Keratinocyte (primary cell): ENCODE measurements at regions not wholly inside any gene's neighbourhood (a gene's known extent, or its start where the extent isn't known, plus 50 kb on each side); places are given as distances from the start of the nearest gene placed in this dataset.

Experiments
- DNase-seq: peaks from one replicate; pipeline ENCODE4 v3.0.0-alpha.2; 2011; ENCODE audit warnings: low read depth, missing footprints, low spot score
- FAIRE-seq: peaks from 2 replicates; lab custom pipeline; 2011; peaks lifted over from hg19 to GRCh38; lab: Jason Lieb, UNC
- H2AFZ ChIP-seq: 2 replicates; pipeline ENCODE4 v1.6.0; 2012; ENCODE audit warnings: low read length, control low read depth, inconsistent platforms; ENCODE audit not compliant: control insufficient read depth
- H3K27ac ChIP-seq: 2 replicates; pipeline ENCODE4 v1.5.1; 2011; ENCODE audit warnings: low read length; ENCODE audit not compliant: control insufficient read depth, insufficient read depth
- H3K27me3 ChIP-seq: 3 replicates; pipeline ENCODE4 v1.6.0; 2011; ENCODE audit warnings: low read length; ENCODE audit not compliant: control insufficient read depth, insufficient read depth; ENCODE audit errors: extremely low read depth
- H3K36me3 ChIP-seq, 2 experiments: 2 replicates in 1 of 2; 3 replicates in 1 of 2; pipeline ENCODE4 v1.5.1; 2011; ENCODE audit warnings: low read length in 2 of 2, mild to moderate bottlenecking in 1 of 2; ENCODE audit not compliant: control insufficient read depth in 2 of 2, insufficient read depth in 2 of 2; ENCODE audit errors: extremely low read depth in 1 of 2
- H3K4me1 ChIP-seq: 3 replicates; pipeline ENCODE4 v1.5.1; 2011; ENCODE audit warnings: low read length; ENCODE audit not compliant: control insufficient read depth, insufficient read depth; ENCODE audit errors: extremely low read depth
- H3K4me2 ChIP-seq: 3 replicates; pipeline ENCODE4 v1.6.0; 2011; ENCODE audit warnings: low read depth, low read length; ENCODE audit not compliant: control insufficient read depth, insufficient read depth; ENCODE audit errors: extremely low read depth
- H3K4me3 ChIP-seq, 3 experiments: fragments of 200-600 bp in 1 of 3; sonication (generic) in 1 of 3; 2 replicates in 2 of 3; 3 replicates in 1 of 3; pipeline ENCODE4 v1.5.1; 2011 to 2016; ENCODE audit warnings: low read length in 3 of 3, mild to moderate bottlenecking in 3 of 3, control low read depth in 2 of 3, inconsistent platforms in 1 of 3, low read depth in 1 of 3, mixed read lengths in 1 of 3, mixed run types in 1 of 3, moderate library complexity in 1 of 3; ENCODE audit not compliant: control insufficient read depth in 2 of 3, insufficient read depth in 2 of 3; ENCODE audit errors: extremely low read depth in 1 of 3
- H3K79me2 ChIP-seq: 2 replicates; pipeline ENCODE4 v1.6.0; 2012; ENCODE audit warnings: low read length; ENCODE audit not compliant: control insufficient read depth, insufficient read depth
- H3K9ac ChIP-seq: 3 replicates; pipeline ENCODE4 v1.6.0; 2011; ENCODE audit warnings: low read length; ENCODE audit not compliant: control insufficient read depth, insufficient read depth; ENCODE audit errors: extremely low read depth
- H3K9me1 ChIP-seq: 3 replicates; pipeline ENCODE4 v1.6.0; 2011; ENCODE audit warnings: low read length; ENCODE audit not compliant: control insufficient read depth, insufficient read depth; ENCODE audit errors: extremely low read depth
- H3K9me3 ChIP-seq: 2 replicates; pipeline ENCODE4 v1.5.1; 2012; ENCODE audit warnings: low read depth, low read length; ENCODE audit not compliant: control insufficient read depth
- H4K20me1 ChIP-seq: 3 replicates; pipeline ENCODE4 v1.6.0; 2011; ENCODE audit warnings: low read length; ENCODE audit not compliant: control insufficient read depth, insufficient read depth; ENCODE audit errors: extremely low read depth
- CTCF ChIP-seq, 3 experiments: IDR thresholded peaks in 1 of 3; conservative IDR thresholded peaks in 1 of 3; optimal IDR thresholded peaks in 1 of 3; 2 replicates in 2 of 3; 3 replicates in 1 of 3; pipeline versions ENCODE3 to v1.5.1; 2011; ENCODE audit warnings: low read length in 3 of 3, mild to moderate bottlenecking in 3 of 3, moderate library complexity in 2 of 3, control low read depth in 1 of 3, inconsistent platforms in 1 of 3; ENCODE audit not compliant: insufficient read depth in 2 of 3; ENCODE audit errors: extremely low read depth in 1 of 3
- EZH2 ChIP-seq: IDR thresholded peaks from one replicate; pipeline ENCODE4 v1.6.1; 2012; ENCODE audit warnings: inconsistent platforms, mild to moderate bottlenecking, low read length, moderate library complexity
- dilution Hi-C: fragments of 300-500 bp; cut with MboI; formaldehyde crosslinking; loops from one replicate; pipeline ENCODE4 v1.7.0; 2020; ENCODE audit warnings: low sequenced_read_pairs; ENCODE audit not compliant: extremely low pct_ligation_motif_present

- H3K79me2 ChIP-seq, result no peaks in the 10 kb centered on the region
- dilution Hi-C loops, result no loop called here
- TF ChIP-seq EZH2 (no peak), CTCF (optimal IDR thresholded peaks at IDR 0.05 in 1 of 3, IDR thresholded peaks at IDR 0.05 in 1 of 3, conservative IDR thresholded peaks at IDR 0.05 in 1 of 3; ENCODE audit: extremely low read depth in 1 of 3, insufficient read depth in 2 of 3, low read length in 3 of 3) (no peak)
- H3K27me3 ChIP-seq, result no peaks in the 10 kb centered on the region
- no peaks in the 10 kb centered on the region for H3K4me1 ChIP-seq
- H3K36me3 ChIP-seq, result no peaks in the 10 kb centered on the region
- DNase-seq (no peak), FAIRE-seq (no peak)
- H3K4me2 ChIP-seq, result no peak overlapping the region
- H4K20me1 ChIP-seq, result no peaks in the 10 kb centered on the region
- H2AFZ ChIP-seq, result no peak overlapping the region
- H3K4me3 ChIP-seq, result no peak overlapping the region
- H3K9me1 ChIP-seq, result no peaks in the 10 kb centered on the region
- H3K9ac ChIP-seq, result no peak overlapping the region
- H3K27ac ChIP-seq, result no peak overlapping the region
- no peaks in the 10 kb centered on the region for H3K9me3 ChIP-seq
Measured at GRCh38 chr4:18937080-18937479, 915.5 kb upstream of the LCORL start.

DNA sequence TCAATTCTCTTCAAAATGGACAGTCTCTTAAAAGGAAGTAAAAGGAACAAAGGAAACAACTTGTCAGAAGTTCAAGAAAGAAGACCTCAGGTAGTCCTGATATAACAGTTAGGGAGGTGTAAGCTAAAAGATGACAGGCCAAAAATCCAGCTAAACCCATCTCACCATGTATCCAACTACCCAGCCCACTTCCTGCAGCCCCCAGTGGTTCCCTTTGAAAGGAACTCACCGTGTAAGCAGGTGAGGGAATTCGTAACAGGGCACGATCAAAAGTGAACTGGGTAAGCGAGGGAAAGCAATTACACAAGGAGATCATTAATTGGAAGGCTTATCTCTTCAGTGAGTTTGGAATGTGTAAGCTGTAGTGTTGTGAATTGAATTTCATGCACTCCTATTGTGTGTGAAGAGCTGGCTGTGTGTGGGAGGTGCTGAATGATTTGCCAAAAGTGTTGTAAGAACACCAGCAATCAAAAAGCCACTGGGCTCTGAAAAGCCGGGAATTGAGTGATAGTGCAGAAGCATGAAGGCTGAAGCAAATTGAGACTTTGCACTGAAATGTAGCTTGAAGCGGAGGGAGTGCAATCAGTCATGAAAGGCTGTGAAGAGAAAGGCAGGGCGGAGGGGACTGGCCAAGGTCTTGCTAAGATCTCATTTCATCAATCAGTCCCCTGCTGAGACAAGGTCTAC, 914.2 kb upstream of the LCORL start:
- FAIRE-seq, result no peak
- H4K20me1 ChIP-seq, result no peaks in the 10 kb centered on the region
- H3K4me3 ChIP-seq, result no peak overlapping the region
- no peak overlapping the region for H3K27ac ChIP-seq
- H3K9me1 ChIP-seq, result no peaks in the 10 kb centered on the region
- TF ChIP-seq CTCF (optimal IDR thresholded peaks at IDR 0.05 in 1 of 3, IDR thresholded peaks at IDR 0.05 in 1 of 3, conservative IDR thresholded peaks at IDR 0.05 in 1 of 3; ENCODE audit: extremely low read depth in 1 of 3, insufficient read depth in 2 of 3, low read length in 3 of 3) (no peak), EZH2 (no peak)
- no peaks in the 10 kb centered on the region for H3K4me1 ChIP-seq
- H3K9me3 ChIP-seq, result no peaks in the 10 kb centered on the region
- H3K79me2 ChIP-seq, result no peaks in the 10 kb centered on the region
- dilution Hi-C loops, result no loop called here
- no peak for DNase-seq
- no peak overlapping the region for H2AFZ ChIP-seq
- no peaks in the 10 kb centered on the region for H3K36me3 ChIP-seq
- no peaks in the 10 kb centered on the region for H3K27me3 ChIP-seq
- H3K9ac ChIP-seq, result no peak overlapping the region
- H3K4me2 ChIP-seq, result no peak overlapping the region
